Stimulated activated naive CD8-positive, alpha-beta T cell treated with anti-CD3 and anti-CD28 coated beads, Interleukin-15, Interleukin-2, amounts not matched to agents 100 ng/mL and 50 ng/mL, for 24 hours (primary cell): ENCODE measurements at regions not wholly inside any gene's neighbourhood (a gene's known extent, or its start where the extent isn't known, plus 50 kb on each side); places are given as distances from the start of the nearest gene placed in this dataset.

Experiments used
- H3K27ac Mint-ChIP-seq: one replicate; pipeline ENCODE4 v1.8.0; 2021; ENCODE audit warnings: mild to moderate bottlenecking, mixed read lengths
- H3K27me3 Mint-ChIP-seq: one replicate; pipeline ENCODE4 v1.8.0; 2021; ENCODE audit warnings: mixed read lengths
- H3K36me3 Mint-ChIP-seq: one replicate; pipeline ENCODE4 v1.8.0; 2021; ENCODE audit warnings: low read depth, mixed read lengths
- H3K4me1 Mint-ChIP-seq: one replicate; pipeline ENCODE4 v1.8.0; 2021; ENCODE audit warnings: low read depth, mixed read lengths
- H3K4me3 Mint-ChIP-seq: one replicate; pipeline ENCODE4 v1.8.0; 2021; ENCODE audit warnings: mild to moderate bottlenecking, mixed read lengths
- H3K9me3 Mint-ChIP-seq: one replicate; pipeline ENCODE4 v1.8.0; 2021; ENCODE audit warnings: mixed read lengths

DNA sequence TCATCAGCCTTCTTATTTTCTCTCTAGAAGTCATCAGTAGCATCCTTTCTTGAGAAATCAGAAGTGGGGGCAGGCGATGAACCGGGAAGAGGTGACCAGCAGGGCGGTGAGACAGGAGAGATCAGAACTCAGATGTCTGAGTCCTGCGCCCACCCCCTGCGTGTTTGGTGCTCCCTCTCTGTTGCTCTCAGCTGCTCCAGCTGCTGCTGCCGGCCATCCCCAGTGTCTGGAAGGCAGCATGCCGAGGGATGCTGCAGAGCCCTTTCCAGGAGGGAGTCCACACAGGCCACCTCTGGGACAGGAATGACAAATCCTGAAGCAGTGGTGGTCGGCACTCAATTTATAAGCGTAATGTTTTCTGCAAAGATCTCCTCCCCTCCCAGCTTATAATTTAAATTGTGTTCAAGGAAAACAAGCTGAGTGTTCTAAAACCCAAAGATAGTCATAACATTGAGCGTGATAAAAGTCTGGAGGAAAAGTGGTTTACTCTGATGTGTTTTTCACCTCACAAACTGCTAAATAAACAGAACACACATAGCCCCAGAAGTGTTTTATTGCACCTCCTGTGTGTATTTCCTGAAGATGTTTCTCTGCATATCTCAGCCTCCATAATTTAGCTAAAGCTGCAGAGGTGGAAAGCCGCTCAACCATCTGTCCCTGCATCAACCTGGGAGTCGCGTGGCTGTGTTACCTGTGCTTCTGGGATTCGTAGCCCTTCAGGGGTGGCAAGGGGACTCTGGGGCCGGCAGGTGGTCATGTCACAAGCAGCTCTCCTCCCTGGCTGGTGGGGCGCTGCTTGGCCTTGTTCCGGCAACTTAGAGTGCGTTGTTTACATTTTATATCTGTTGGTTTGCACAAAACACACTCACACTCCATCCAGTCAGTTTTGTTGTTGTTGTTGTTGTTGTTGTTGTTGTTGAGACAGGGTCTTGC, 191.2 kb downstream of the USP12 start:
- no peaks in the 10 kb centered on the region for H3K27me3 Mint-ChIP-seq
- no peak overlapping the region for H3K4me3 Mint-ChIP-seq
- no peaks in the 10 kb centered on the region for H3K36me3 Mint-ChIP-seq
- no peaks in the 10 kb centered on the region for H3K9me3 Mint-ChIP-seq
- no peak overlapping the region for H3K27ac Mint-ChIP-seq
- no peaks in the 10 kb centered on the region for H3K4me1 Mint-ChIP-seq

DNA sequence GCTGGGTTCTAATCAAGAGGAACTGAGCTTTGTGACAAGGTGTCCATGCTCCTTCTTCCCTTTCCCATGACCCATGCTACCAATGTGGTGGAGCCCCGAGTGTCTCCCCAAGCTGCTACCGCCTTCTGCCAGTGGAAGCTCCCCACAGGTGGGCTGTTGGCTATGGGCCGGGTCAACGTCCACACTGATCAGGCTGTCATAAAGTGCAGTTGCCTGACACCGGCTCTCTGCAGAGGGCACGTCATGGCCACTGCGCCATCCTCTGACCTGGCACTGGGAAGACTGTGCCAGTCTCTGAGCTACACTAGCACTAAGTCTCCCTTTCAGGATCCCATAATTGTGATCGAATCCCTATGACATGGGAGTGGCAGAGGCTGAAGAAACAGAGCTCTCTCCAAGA, 192.3 kb downstream of the USP12 start:
- Mint-ChIP-seq H3K4me3 (no peak overlapping the region), H3K9me3 (no peaks in the 10 kb centered on the region), H3K27ac (no peak overlapping the region), H3K27me3 (no peaks in the 10 kb centered on the region), H3K36me3 (no peaks in the 10 kb centered on the region), H3K4me1 (no peaks in the 10 kb centered on the region)

DNA sequence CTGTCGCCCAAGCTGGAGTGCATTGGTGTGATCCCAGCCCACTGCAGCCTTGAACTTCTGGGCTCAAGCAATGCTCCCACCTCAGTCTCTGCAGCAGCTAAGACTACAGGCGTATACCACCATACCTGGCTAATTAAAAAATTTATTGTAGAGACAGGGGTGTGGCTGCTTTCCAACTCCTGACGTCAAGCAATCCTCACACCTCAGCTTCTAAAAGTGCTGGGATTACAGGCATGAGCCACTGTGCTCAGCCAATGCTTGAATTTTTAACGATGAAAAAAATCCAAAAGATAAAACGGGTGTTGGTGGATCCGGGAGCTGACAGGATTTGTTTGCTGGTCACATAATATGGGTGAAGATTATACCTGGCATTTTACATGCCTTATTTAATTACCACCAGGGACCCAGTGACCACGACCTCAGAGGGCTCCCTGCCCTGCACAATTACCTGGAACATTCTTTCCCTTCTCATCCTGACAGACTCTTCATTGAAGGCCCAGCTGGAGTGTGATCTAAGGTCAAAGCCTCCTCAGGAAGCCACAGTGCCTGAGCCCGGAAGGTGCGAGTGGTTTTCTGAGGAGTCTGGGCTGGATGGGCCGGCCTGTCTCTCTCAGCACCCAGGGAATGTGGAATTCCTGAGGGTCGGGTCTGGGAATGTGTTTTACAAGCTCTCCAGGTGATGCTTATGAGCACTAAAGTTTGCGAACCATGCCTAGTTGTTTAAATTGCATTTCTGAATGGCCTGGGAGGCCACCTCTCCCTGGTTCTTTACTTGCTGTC, 193.3 kb downstream of the USP12 start:
- Mint-ChIP-seq H3K36me3 (no peaks in the 10 kb centered on the region), H3K27ac (no peak overlapping the region), H3K4me1 (no peaks in the 10 kb centered on the region), H3K9me3 (no peaks in the 10 kb centered on the region), H3K27me3 (no peaks in the 10 kb centered on the region), H3K4me3 (no peak overlapping the region)

- Mint-ChIP-seq H3K4me1 (peaks cover 3% of the 10 kb centered on the region), H3K27me3 (no peaks in the 10 kb centered on the region), H3K9me3 (no peaks in the 10 kb centered on the region), H3K4me3 (no peak overlapping the region), H3K36me3 (no peaks in the 10 kb centered on the region), H3K27ac (no peak overlapping the region)
Measured at GRCh38 chr13:26977541-26977940, 194.1 kb downstream of the USP12 start.

DNA sequence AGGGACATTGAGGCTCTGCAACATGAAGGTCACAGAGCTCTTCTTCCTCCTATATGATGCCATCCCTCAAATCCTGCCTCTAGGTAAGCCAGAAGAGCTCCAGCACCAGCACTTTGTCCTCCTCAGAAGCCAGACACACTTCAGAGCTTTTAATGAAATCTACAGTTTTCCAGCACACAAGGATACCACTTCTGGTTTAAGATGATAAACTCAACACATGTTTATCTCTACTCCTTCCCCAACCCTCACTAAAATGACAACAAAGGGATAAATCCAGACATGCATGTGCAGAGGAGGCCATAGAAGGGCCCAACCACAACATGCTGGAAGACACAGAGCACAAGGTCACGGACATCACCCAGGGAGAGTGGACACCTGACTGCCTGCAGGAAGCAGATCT, 195.3 kb downstream of the USP12 start:
- Mint-ChIP-seq H3K27me3 (no peaks in the 10 kb centered on the region), H3K36me3 (no peaks in the 10 kb centered on the region), H3K4me3 (no peak overlapping the region), H3K9me3 (no peaks in the 10 kb centered on the region), H3K27ac (no peak overlapping the region), H3K4me1 (peaks cover 3% of the 10 kb centered on the region)

GRCh38 chr13:26973946-26974345, 197.7 kb downstream of the USP12 start:
- Mint-ChIP-seq H3K27me3 (no peaks in the 10 kb centered on the region), H3K9me3 (no peaks in the 10 kb centered on the region), H3K4me3 (no peak overlapping the region), H3K36me3 (no peaks in the 10 kb centered on the region), H3K27ac (no peak overlapping the region), H3K4me1 (peaks cover 3% of the 10 kb centered on the region)

DNA sequence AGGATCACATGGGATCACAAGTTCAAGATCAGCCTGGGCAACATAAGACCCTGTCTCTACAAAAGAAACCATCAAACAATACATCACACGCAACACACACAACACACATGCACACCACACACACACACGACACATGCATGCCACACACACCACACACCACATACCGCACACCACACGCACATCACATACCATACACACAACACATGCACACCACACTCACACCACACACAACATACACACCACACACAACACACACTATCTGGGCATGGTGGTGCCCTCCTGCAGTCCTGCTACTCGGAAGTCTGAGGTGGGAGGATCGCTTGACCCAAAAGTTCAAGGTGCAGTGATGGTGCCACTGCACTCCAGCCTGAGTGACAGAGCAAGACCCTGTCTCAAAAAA, 198.3 kb downstream of the USP12 start:
- Mint-ChIP-seq H3K27ac (no peak overlapping the region), H3K4me1 (peaks cover 3% of the 10 kb centered on the region), H3K36me3 (no peaks in the 10 kb centered on the region), H3K9me3 (no peaks in the 10 kb centered on the region), H3K27me3 (no peaks in the 10 kb centered on the region), H3K4me3 (no peak overlapping the region)

DNA sequence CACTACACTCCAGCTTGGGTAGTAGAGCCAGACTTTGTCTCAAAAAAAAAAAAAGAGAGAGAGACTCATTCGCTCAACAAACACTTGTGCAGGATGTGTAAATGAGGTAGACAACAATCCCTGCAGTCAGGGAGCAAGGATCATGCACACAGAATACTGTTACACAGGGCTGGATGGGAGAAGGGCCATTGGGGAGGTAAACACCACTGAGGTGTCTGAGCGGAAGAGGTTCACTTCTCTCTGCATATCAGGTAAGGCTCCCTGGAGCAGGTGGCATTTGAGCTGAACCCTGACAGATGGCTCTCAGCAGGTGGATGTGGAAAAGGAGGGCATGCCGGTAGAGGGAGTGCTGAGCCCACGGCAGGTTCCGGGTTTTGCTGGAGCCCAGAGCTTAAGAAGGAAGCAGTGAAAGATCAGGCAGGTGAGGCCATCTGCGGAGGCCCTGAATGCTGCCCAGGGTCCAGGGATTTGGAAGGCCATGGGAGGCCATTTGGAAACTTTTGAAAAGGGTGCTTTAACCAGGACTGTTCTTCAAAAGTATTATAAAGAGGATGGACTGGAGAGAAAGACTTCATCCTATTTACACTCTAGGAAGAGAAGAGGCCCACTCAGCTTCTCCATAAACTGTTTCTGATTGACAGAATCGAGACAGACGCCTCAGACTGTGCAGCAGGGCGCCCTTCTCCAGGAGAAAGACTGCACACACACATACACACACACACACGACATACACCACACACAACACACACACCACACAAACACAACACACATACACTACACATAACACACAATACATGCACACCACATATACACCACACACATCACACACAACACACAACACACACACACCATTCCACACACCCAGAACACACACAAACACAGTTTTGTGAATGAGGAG, 199.4 kb downstream of the USP12 start:
- no peaks in the 10 kb centered on the region for H3K9me3 Mint-ChIP-seq
- H3K27me3 Mint-ChIP-seq: no peaks in the 10 kb centered on the region
- H3K4me1 Mint-ChIP-seq: peaks cover 3% of the 10 kb centered on the region
- H3K36me3 Mint-ChIP-seq: no peaks in the 10 kb centered on the region
- H3K27ac Mint-ChIP-seq: no peak overlapping the region
- no peak overlapping the region for H3K4me3 Mint-ChIP-seq

DNA sequence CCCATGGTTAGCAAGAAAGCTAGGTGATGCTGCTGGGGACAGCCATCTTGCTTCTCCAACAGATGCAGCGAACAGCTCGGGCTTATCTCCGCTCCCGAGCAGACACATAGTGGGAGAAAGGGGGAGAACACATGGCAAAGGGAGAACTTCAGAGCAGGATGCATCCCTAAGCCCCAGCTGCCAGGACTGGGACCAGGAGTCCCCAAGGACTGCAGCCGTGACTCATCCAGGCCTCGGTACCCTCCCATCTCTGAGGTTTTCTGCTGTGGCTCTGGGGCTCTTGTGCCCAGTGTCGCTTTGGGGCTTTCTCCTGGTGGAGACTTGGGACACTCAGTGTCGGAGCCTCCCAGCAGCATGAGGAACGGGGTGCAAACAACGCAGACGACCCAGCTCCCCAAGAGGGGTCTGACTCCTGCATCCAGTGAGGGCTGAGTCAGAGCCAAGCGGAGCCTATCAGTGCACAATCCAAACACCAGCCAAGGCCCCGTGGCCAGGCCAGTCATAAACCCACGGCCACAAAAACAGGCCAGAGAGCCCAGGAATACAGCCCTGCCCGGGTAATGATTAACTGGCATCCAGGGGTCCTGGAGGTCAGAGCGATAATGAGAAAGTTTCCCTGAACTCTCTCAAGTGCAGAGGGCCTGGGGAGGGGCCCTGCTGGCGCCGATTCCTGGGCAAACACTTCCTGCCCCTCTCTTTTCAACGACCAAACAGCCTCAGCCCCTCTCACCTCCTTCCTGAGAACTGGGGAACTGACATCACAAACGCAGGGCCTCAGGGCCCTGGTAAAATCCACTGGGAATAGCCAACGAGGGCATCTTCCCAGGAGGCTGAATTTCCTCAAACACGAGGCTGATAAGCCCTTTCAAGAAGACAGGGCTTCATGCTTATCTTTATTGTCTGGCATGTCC, 202.9 kb downstream of the USP12 start:
- H3K9me3 Mint-ChIP-seq: no peaks in the 10 kb centered on the region
- peaks cover 3% of the 10 kb centered on the region for H3K4me1 Mint-ChIP-seq
- no peaks in the 10 kb centered on the region for H3K36me3 Mint-ChIP-seq
- no peak overlapping the region for H3K27ac Mint-ChIP-seq
- no peak overlapping the region for H3K4me3 Mint-ChIP-seq
- no peaks in the 10 kb centered on the region for H3K27me3 Mint-ChIP-seq

GRCh38 chr13:26967119-26968038, 204.2 kb downstream of the USP12 start:
- Mint-ChIP-seq H3K27ac (no peak overlapping the region), H3K9me3 (no peaks in the 10 kb centered on the region), H3K36me3 (no peaks in the 10 kb centered on the region), H3K4me1 (no peaks in the 10 kb centered on the region), H3K4me3 (no peak overlapping the region), H3K27me3 (no peaks in the 10 kb centered on the region)

GRCh38 chr13:26966701-26967080, 204.9 kb downstream of the USP12 start:
- Mint-ChIP-seq H3K9me3 (no peaks in the 10 kb centered on the region), H3K27ac (no peak overlapping the region), H3K36me3 (no peaks in the 10 kb centered on the region), H3K4me1 (no peaks in the 10 kb centered on the region), H3K4me3 (no peak overlapping the region), H3K27me3 (no peaks in the 10 kb centered on the region)

DNA sequence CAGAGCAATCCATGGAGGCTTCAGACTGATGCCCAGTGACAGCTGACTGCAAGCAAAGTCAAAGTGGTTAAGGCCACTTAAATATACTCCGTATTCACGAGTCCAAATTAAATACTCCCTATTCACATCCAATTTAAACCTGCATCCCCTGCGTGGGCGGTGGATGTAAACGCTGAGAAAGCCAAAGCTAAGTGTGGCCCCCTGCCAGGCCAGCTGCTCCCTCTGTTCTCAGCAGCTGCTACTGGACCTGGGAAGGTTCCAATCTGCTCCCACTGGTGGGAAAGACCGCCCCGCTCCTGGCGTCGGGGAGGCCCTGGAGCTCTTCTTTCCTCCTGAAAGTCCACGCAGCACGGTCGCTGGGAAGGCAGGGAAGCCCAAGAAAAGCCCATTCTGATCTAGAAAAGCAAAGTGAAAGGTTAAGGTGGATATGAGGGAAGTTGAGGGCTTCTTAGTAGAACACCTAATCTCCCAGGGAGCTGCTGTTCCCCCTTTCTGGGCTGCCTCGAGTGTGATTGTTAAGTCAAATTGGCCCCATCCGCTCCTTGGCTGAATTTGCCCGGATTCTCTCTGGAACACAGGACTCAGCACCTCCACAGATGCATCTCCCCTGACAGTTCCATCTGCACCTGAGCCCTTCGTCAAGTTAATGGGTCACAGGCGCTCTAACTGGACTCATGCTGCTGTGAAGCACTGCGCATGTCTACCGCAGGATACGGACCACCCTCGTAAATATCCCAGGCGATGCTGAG, 205.5 kb downstream of the USP12 start:
- H3K27me3 Mint-ChIP-seq: no peaks in the 10 kb centered on the region
- H3K9me3 Mint-ChIP-seq: no peaks in the 10 kb centered on the region
- no peaks in the 10 kb centered on the region for H3K36me3 Mint-ChIP-seq
- no peaks in the 10 kb centered on the region for H3K4me1 Mint-ChIP-seq
- H3K27ac Mint-ChIP-seq: no peak overlapping the region
- H3K4me3 Mint-ChIP-seq: no peak overlapping the region
